SH-SY5Y (cell line): ENCODE measurements at regions not wholly inside any gene's neighbourhood (a gene's known extent, or its start where the extent isn't known, plus 50 kb on each side); places are given as distances from the start of the nearest gene placed in this dataset.

Source experiments
- GATA2 ChIP-seq: IDR thresholded peaks from 2 replicates; pipeline ENCODE4 v1.6.1; 2011; ENCODE audit warnings: mild to moderate bottlenecking, low read depth, low read length
- GATA3 ChIP-seq: IDR thresholded peaks from 2 replicates; pipeline ENCODE4 v1.6.1; 2011; ENCODE audit warnings: low read depth, mild to moderate bottlenecking, low read length, moderate library complexity

GRCh38 chr7:86958380-86958779 lies 101.1 kb downstream of the ELAPOR2 start:
- TF ChIP-seq GATA3 (no peak), GATA2 (no peak)
